GM12864 (cell line): ENCODE measurements at regions not wholly inside any gene's neighbourhood (a gene's known extent, or its start where the extent isn't known, plus 50 kb on each side); places are given as distances from the start of the nearest gene placed in this dataset.

ENCODE experiments used
- DNase-seq: peaks from one replicate; pipeline ENCODE4 v3.0.0-alpha.2; 2011; ENCODE audit warnings: low read depth
- H3K4me3 ChIP-seq: 2 replicates; pipeline ENCODE4 v1.5.1; 2011; ENCODE audit warnings: mild to moderate bottlenecking, low read depth, low read length, control low read depth
- CTCF ChIP-seq: IDR thresholded peaks from 2 replicates; pipeline ENCODE4 v1.5.1; 2011; ENCODE audit warnings: low read depth, mild to moderate bottlenecking, moderate library complexity, low read length, control low read depth, inconsistent platforms; ENCODE audit errors: missing control alignments

- no peak for DNase-seq
- no peak overlapping the region for H3K4me3 ChIP-seq
- no peak for TF ChIP-seq CTCF
These were observed 62.6 kb upstream of the TNFRSF21 start for GRCh38 chr6:47372318-47372717.

GRCh38 chr6:47375426-47375825 is 65.7 kb upstream of the TNFRSF21 start:
- no peak for TF ChIP-seq CTCF

GRCh38 chr6:47376930-47377329 is 67.2 kb upstream of the TNFRSF21 start:
- no peak for TF ChIP-seq CTCF
- H3K4me3 ChIP-seq = no peak overlapping the region
- DNase-seq = no peak

More at GRCh38 chr6:47375426-47375825, 65.7 kb upstream of the TNFRSF21 start:
- no peak overlapping the region for H3K4me3 ChIP-seq
- no peak for DNase-seq

GRCh38 chr6:47377971-47378370 is 68.3 kb upstream of the TNFRSF21 start:
- no peak for DNase-seq
- no peak for TF ChIP-seq CTCF
- H3K4me3 ChIP-seq = no peak overlapping the region

- no peak for TF ChIP-seq CTCF
- no peak for DNase-seq
- no peak overlapping the region for H3K4me3 ChIP-seq
These were observed 69.6 kb upstream of the TNFRSF21 start for GRCh38 chr6:47379328-47379727.

- H3K4me3 ChIP-seq = no peak overlapping the region
- DNase-seq = no peak
- no peak for TF ChIP-seq CTCF
These were observed 70.5 kb upstream of the TNFRSF21 start for GRCh38 chr6:47380251-47380650.

GRCh38 chr6:47381036-47381435 is 71.3 kb upstream of the TNFRSF21 start:
- no peak for DNase-seq
- TF ChIP-seq CTCF = no peak
- no peak overlapping the region for H3K4me3 ChIP-seq
